Mesendoderm (in vitro differentiated cells): ENCODE measurements at regions not wholly inside any gene's neighbourhood (a gene's known extent, or its start where the extent isn't known, plus 50 kb on each side); places are given as distances from the start of the nearest gene placed in this dataset.

ENCODE experiments used
- DNase-seq: peaks from one replicate; pipeline ENCODE4 v3.0.0; 2013
- H2AK5ac ChIP-seq: 2 replicates; pipeline ENCODE4 v1.6.1; 2013; ENCODE audit warnings: low read length, inconsistent platforms
- H2BK120ac ChIP-seq: 2 replicates; pipeline ENCODE4 v1.6.1; 2013; ENCODE audit warnings: low read depth, mild to moderate bottlenecking, low read length, moderate library complexity, mixed read lengths
- H2BK15ac ChIP-seq: replicated peaks from 2 replicates; pipeline ENCODE4 v1.6.1; 2013; ENCODE audit warnings: low read depth, mild to moderate bottlenecking, moderate library complexity
- H2BK5ac ChIP-seq: 2 replicates; pipeline ENCODE4 v1.6.1; 2013; ENCODE audit warnings: low read length, inconsistent platforms
- H3K18ac ChIP-seq: 2 replicates; pipeline ENCODE4 v1.6.1; 2013; ENCODE audit warnings: mild to moderate bottlenecking, low read length, mixed read lengths
- H3K23ac ChIP-seq: one replicate; pipeline ENCODE4 v1.6.1; 2013; ENCODE audit warnings: low read length
- H3K27ac ChIP-seq: 2 replicates; pipeline ENCODE4 v1.5.1; 2013; ENCODE audit warnings: low read depth, mild to moderate bottlenecking, inconsistent platforms, low read length, moderate library complexity
- H3K27me3 ChIP-seq: 2 replicates; pipeline ENCODE4 v1.6.1; 2013; ENCODE audit warnings: low read length, control low read depth, mild to moderate bottlenecking, inconsistent platforms; ENCODE audit not compliant: insufficient read depth, poor library complexity
- H3K36me3 ChIP-seq: 2 replicates; pipeline ENCODE4 v1.6.1; 2013; ENCODE audit warnings: low read length, inconsistent platforms; ENCODE audit not compliant: control insufficient read depth, insufficient read depth
- H3K4ac ChIP-seq: one replicate; pipeline ENCODE4 v1.6.1; 2013; ENCODE audit warnings: low read depth, mild to moderate bottlenecking, low read length, moderate library complexity
- H3K4me1 ChIP-seq: 2 replicates; pipeline ENCODE4 v1.6.1; 2013; ENCODE audit warnings: low read depth, low read length, inconsistent platforms; ENCODE audit not compliant: control insufficient read depth
- H3K4me2 ChIP-seq: 2 replicates; pipeline ENCODE4 v1.6.1; 2013; ENCODE audit warnings: low read length
- H3K4me3 ChIP-seq: 2 replicates; pipeline ENCODE4 v1.5.1; 2013; ENCODE audit warnings: mild to moderate bottlenecking, low read length
- H3K56ac ChIP-seq: one replicate; pipeline ENCODE4 v1.6.1; 2013; ENCODE audit warnings: low read length
- H3K79me1 ChIP-seq: 2 replicates; pipeline ENCODE4 v1.6.1; 2013; ENCODE audit warnings: low read length, inconsistent platforms
- H3K79me2 ChIP-seq: 2 replicates; pipeline ENCODE4 v1.6.1; 2013; ENCODE audit warnings: mild to moderate bottlenecking, low read length; ENCODE audit not compliant: control insufficient read depth, insufficient read depth
- H3K9ac ChIP-seq: 2 replicates; pipeline ENCODE4 v1.6.1; 2013; ENCODE audit warnings: low read length, inconsistent platforms
- H4K5ac ChIP-seq: one replicate; pipeline ENCODE4 v1.6.1; 2013; ENCODE audit warnings: low read length
- H4K8ac ChIP-seq: one replicate; pipeline ENCODE4 v1.6.1; 2013; ENCODE audit warnings: low read depth, mild to moderate bottlenecking, control low read depth, low read length, moderate library complexity
- WGBS: extraction: QIAGEN DNeasy Blood & Tissue Kit; methylation state at CpG from one replicate; pipeline ENCODE4 v1.1.7; 2013; ENCODE audit warnings: low lambda C conversion rate, missing lambda C conversion rate; ENCODE audit not compliant: insufficient coverage; ENCODE audit errors: extremely low coverage; 5-methylcytosine and 5-hydroxymethylcytosine counted together

DNA sequence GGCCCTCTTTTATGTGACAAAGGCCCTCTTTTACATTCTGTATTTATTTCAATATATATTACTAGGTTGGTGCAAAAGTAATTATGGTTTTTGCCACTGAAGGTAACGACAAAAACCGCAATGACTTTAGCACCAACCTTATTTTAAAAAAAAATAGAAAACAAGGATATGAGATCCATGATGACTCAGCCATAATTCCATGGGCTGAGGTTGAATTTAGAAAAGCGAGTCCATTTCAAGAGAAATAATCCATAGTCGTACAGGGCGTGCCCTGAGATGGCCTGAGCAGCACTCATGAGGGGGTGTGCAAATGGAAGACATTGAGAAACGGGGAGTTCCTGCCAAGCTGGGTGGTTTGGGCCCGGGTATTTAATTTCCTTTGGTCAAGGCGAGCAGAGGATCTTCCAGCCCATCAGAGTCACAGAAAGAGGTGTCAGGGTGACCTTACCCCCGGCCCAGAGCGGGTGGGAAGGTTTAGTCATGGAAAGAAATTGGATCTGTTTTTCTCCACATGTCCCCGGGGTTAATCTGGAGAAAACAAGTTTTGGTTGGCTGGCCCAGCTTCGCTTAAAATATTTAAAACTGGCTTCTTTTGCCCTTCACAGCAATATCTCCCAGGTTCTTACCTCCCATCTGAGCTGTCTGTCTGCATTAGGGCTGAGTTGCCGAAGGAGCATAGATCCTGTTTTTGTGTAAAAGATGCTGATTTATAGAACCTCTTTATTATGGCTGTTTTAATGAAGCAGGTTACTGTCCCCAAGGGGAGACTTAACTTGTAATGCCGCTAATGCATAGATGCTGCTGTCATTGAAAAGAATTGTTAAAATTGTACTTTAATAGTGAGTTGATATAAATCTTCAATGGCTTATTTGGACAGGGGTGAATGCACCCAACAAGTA is 255.6 kb downstream of the PREX1 start:
- WGBS = no CpG with 5 or more reads among the region's 14 CpGs
- no peak overlapping the region for H2BK5ac ChIP-seq
- no peak overlapping the region for H3K27ac ChIP-seq
- no peak overlapping the region for H3K4me3 ChIP-seq
- H3K27me3 ChIP-seq = no peaks in the 10 kb centered on the region
- H3K79me1 ChIP-seq = no peaks in the 10 kb centered on the region
- H3K4ac ChIP-seq = no peak overlapping the region
- no peak for DNase-seq
- H3K56ac ChIP-seq = no peak overlapping the region
- H3K9ac ChIP-seq = no peak overlapping the region
- H3K4me1 ChIP-seq = no peaks in the 10 kb centered on the region
- H2AK5ac ChIP-seq = no peak overlapping the region
- no peaks in the 10 kb centered on the region for H3K79me2 ChIP-seq
- H3K23ac ChIP-seq = no peak overlapping the region
- H3K4me2 ChIP-seq = no peak overlapping the region
- no peak overlapping the region for H4K5ac ChIP-seq
- H4K8ac ChIP-seq = no peak overlapping the region
- H2BK15ac ChIP-seq = no peak overlapping the region
- H3K36me3 ChIP-seq = no peaks in the 10 kb centered on the region
- H3K18ac ChIP-seq = no peak overlapping the region
- no peak overlapping the region for H2BK120ac ChIP-seq

DNA sequence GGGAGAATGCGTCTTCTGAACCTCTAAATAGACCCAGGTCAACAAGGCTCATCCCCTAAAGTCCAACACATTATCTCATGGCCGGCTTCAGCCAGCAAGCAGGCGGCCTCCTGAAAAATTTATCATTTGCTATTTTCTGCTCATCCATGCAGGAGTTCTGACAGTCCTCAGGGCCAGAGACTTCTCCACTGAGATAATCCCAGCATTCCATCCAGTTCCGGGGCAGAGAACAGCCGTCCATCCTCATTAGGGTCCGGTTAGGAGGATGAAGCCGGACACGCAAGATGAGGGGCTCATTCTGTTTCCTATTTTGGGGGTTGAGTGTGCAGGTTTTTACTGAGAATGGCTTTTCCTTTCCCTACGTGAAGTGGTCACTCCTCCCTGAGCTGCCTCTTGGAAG is 258.1 kb downstream of the PREX1 start:
- Histone ChIP-seq H3K56ac (no peak overlapping the region), H2BK5ac (no peak overlapping the region), H4K8ac (no peak overlapping the region), H4K5ac (no peak overlapping the region), H3K27me3 (no peaks in the 10 kb centered on the region), H3K4me2 (no peak overlapping the region), H3K23ac (no peak overlapping the region), H3K36me3 (no peaks in the 10 kb centered on the region), H3K9ac (no peak overlapping the region), H3K4me3 (no peak overlapping the region), H3K4ac (no peak overlapping the region), H3K79me1 (no peaks in the 10 kb centered on the region), H3K18ac (no peak overlapping the region), H2AK5ac (no peak overlapping the region), H2BK120ac (no peak overlapping the region), H3K27ac (no peak overlapping the region), H3K4me1 (no peaks in the 10 kb centered on the region), H2BK15ac (no peak overlapping the region), H3K79me2 (no peaks in the 10 kb centered on the region)
- DNase-seq = no peak
- no CpG with 5 or more reads among the region's 9 CpGs for whole genome bisulfite sequencing

DNA sequence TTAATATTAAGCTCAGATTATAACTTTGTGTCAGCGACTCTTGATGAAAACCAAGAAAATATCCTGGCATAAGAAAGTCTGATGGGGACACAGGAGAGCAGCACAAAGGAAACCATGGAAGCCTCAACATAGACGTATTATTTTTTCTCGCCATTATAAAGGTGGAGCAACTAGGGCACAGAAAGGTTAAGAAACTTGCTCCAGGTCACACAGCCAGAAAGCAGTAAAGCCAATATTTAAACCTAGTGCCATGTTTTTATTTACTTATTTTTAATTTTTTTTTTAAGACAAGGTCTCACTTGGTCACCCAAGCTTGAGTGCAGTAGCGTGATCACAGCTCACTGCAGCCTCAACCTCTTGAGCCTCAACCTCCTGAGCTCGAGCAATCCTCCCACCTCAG is 259.3 kb downstream of the PREX1 start:
- H3K4me3 ChIP-seq = no peak overlapping the region
- H4K8ac ChIP-seq = no peak overlapping the region
- no peak overlapping the region for H3K18ac ChIP-seq
- no CpG with 5 or more reads among the region's 5 CpGs for WGBS
- no peaks in the 10 kb centered on the region for H3K79me2 ChIP-seq
- H3K27me3 ChIP-seq = no peaks in the 10 kb centered on the region
- no peak overlapping the region for H3K9ac ChIP-seq
- no peak overlapping the region for H2BK5ac ChIP-seq
- no peaks in the 10 kb centered on the region for H3K36me3 ChIP-seq
- DNase-seq = no peak
- no peak overlapping the region for H4K5ac ChIP-seq
- no peak overlapping the region for H2AK5ac ChIP-seq
- no peak overlapping the region for H2BK120ac ChIP-seq
- no peak overlapping the region for H2BK15ac ChIP-seq
- no peak overlapping the region for H3K4me2 ChIP-seq
- H3K23ac ChIP-seq = no peak overlapping the region
- H3K4me1 ChIP-seq = no peaks in the 10 kb centered on the region
- H3K4ac ChIP-seq = no peak overlapping the region
- no peak overlapping the region for H3K56ac ChIP-seq
- no peaks in the 10 kb centered on the region for H3K79me1 ChIP-seq
- no peak overlapping the region for H3K27ac ChIP-seq

DNA sequence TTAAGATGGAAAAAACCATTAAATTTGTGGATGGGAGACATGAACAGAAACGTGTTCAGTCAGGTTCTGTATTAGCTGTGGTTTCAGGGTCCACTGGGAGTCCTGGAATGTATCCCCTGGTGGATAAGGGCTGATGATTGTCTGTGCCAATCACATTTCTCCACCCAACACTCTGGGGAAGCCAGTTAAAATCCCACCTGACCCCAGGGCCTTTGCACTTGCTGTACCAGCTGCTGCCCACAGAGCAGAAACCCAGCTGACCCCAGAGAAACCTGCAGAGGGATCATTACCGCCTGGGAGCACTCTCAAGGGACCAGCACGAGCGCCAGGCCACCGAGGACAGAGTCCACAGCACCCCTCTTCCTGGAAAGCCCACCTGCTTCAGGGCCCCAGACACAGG is 260.7 kb downstream of the PREX1 start:
- Histone ChIP-seq H3K23ac (no peak overlapping the region), H4K5ac (no peak overlapping the region), H3K4ac (no peak overlapping the region), H2BK120ac (no peak overlapping the region), H3K4me1 (no peaks in the 10 kb centered on the region), H3K4me3 (no peak overlapping the region), H2BK15ac (no peak overlapping the region), H3K27me3 (no peaks in the 10 kb centered on the region), H3K56ac (no peak overlapping the region), H4K8ac (no peak overlapping the region), H3K27ac (no peak overlapping the region), H3K36me3 (no peaks in the 10 kb centered on the region), H2AK5ac (no peak overlapping the region), H3K9ac (no peak overlapping the region), H3K18ac (no peak overlapping the region), H3K79me2 (no peaks in the 10 kb centered on the region), H3K4me2 (no peak overlapping the region), H3K79me1 (no peaks in the 10 kb centered on the region), H2BK5ac (no peak overlapping the region)
- WGBS = no CpG with 5 or more reads among the region's 5 CpGs
- no peak for DNase-seq

DNA sequence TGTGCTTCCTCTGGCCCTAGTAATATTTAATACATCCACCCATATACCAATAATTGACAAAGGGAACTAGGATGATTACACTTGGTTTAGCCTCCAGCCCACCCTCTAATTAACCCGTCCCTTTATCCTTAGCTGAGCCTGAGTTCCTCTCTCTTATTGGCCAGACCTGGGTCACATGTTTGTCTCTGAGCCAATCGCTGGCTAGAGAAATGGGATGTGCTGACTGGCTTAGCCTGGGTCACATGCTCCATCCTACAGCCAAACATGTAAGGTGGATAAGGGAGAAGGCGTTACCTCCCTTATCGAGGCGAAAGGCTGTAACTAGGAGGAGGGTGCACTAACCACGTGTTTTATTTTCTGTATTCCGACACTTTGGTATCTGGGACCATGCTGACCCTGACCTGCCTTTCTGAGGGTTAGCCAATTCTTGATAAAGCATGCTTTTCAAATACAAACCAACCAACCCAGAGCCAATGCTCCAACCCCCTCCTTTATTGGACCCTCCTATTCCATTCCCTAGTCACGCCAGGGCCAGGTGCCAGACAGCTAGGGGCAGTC is 262.7 kb downstream of the PREX1 start:
- no peak overlapping the region for H2BK5ac ChIP-seq
- H3K23ac ChIP-seq = no peak overlapping the region
- H3K79me2 ChIP-seq = no peaks in the 10 kb centered on the region
- H3K79me1 ChIP-seq = no peaks in the 10 kb centered on the region
- no peak overlapping the region for H3K27ac ChIP-seq
- H3K9ac ChIP-seq = no peak overlapping the region
- H4K8ac ChIP-seq = no peak overlapping the region
- no peak overlapping the region for H4K5ac ChIP-seq
- no peak overlapping the region for H3K4ac ChIP-seq
- H2BK120ac ChIP-seq = no peak overlapping the region
- H3K18ac ChIP-seq = no peak overlapping the region
- H3K36me3 ChIP-seq = no peaks in the 10 kb centered on the region
- no peak overlapping the region for H3K56ac ChIP-seq
- H3K4me3 ChIP-seq = no peak overlapping the region
- H2AK5ac ChIP-seq = no peak overlapping the region
- no peak for DNase-seq
- no peaks in the 10 kb centered on the region for H3K27me3 ChIP-seq
- WGBS = no CpG with 5 or more reads among the region's 8 CpGs
- no peak overlapping the region for H2BK15ac ChIP-seq
- H3K4me1 ChIP-seq = no peaks in the 10 kb centered on the region
- no peak overlapping the region for H3K4me2 ChIP-seq
